SK-N-MC (cell line): ENCODE measurements at regions not wholly inside any gene's neighbourhood (a gene's known extent, or its start where the extent isn't known, plus 50 kb on each side); places are given as distances from the start of the nearest gene placed in this dataset.

Source experiments
- EZH2 ChIP-seq: fragments of 200-600 bp; sonication (generic); IDR thresholded peaks from one replicate; pipeline ENCODE4 v1.6.1; 2017; ENCODE audit warnings: antibody characterized with exemption
- POLR2AphosphoS5 ChIP-seq: IDR thresholded peaks from 2 replicates; pipeline ENCODE4 v1.6.1; 2012; ENCODE audit warnings: mild to moderate bottlenecking, low read depth, low read length, borderline replicate concordance

GRCh38 chr2:66236816-66237802 lies 197.8 kb upstream of the MEIS1 start:
- TF ChIP-seq EZH2 (no peak), POLR2AphosphoS5 (no peak)
